ENCODE measurements at regions not wholly inside any gene's neighbourhood (a gene's known extent, or its start where the extent isn't known, plus 50 kb on each side); places are given as distances from the start of the nearest gene placed in this dataset.
A peak's percentile ranks its signal among the peaks of the same experiment; 100 is the strongest.

- Histone ChIP-seq H3K9me2 (no peaks in the 10 kb centered on the region), H3K4me3 (ENCODE audit: low read depth in 2 of 2, low read length in 1 of 2) (no peak overlapping the region), H3K9ac (no peak overlapping the region), H3K27me3 (ENCODE audit: insufficient read depth) (no peaks in the 10 kb centered on the region), H3K79me2 (ENCODE audit: insufficient read depth) (no peaks in the 10 kb centered on the region), H3K27ac (ENCODE audit: low read depth in 2 of 2, low read length in 1 of 2) (peak overlapping the region in 1 of 2 experiments; percentile 60; a peak in 2 of 4 replicates), H3K4me1 (ENCODE audit: control insufficient read depth in 1 of 2, insufficient read depth in 2 of 2, low read depth in 1 of 2, low read length in 1 of 2) (peaks cover 0 to 17% of the 10 kb centered on the region in 2 experiments; a peak in 1 of 4 replicates), H3K36me3 (replicated peaks in 1 of 2; ENCODE audit: control insufficient read depth in 1 of 2, insufficient read depth in 2 of 2, low read length in 1 of 2) (no peaks in the 10 kb centered on the region), H3K4me2 (no peak overlapping the region), H4K20me1 (ENCODE audit: insufficient read depth) (no peaks in the 10 kb centered on the region), H3K9me3 (no peaks in the 10 kb centered on the region), H2AFZ (ENCODE audit: low read depth) (no peak overlapping the region), H3F3A (replicated peaks; ENCODE audit: insufficient read depth) (no peaks in the 10 kb centered on the region)
- TF ChIP-seq RCOR1 (IDR thresholded peaks at IDR 0.05; ENCODE audit: low read length) (no peak), MEF2A (IDR thresholded peaks at IDR 0.05; ENCODE audit: borderline replicate concordance, low read depth) (no peak), TEAD4 (IDR thresholded peaks at IDR 0.05; ENCODE audit: borderline replicate concordance, insufficient read depth) (no peak), CHD2 (IDR thresholded peaks at IDR 0.05; ENCODE audit: low read length, partially characterized antibody) (no peak), MXI1 (IDR thresholded peaks at IDR 0.05; ENCODE audit: low read depth, low read length) (no peak), JUND (IDR thresholded peaks at IDR 0.05) (no peak), FOXM1 (IDR thresholded peaks at IDR 0.05; ENCODE audit: low read depth) (no peak), ZBTB33 (IDR thresholded peaks at IDR 0.05; ENCODE audit: borderline replicate concordance, low read depth) (no peak), TAF1 (IDR thresholded peaks at IDR 0.05; ENCODE audit: borderline replicate concordance, low read depth, low read length) (no peak), YY1 (IDR thresholded peaks at IDR 0.05; ENCODE audit: low read depth) (no peak), POLR2AphosphoS5 (IDR thresholded peaks at IDR 0.05; ENCODE audit: low read depth, low read length) (no peak), RFX5 (IDR thresholded peaks at IDR 0.05; ENCODE audit: low read length) (no peak), CTCF (IDR thresholded peaks at IDR 0.05) (no peak)
- WGBS (ENCODE audit: low lambda C conversion rate), result 38% methylated on average over 6 of the region's 6 CpGs
- ChIA-PET CTCF (interaction anchor here (0.6 to 2.4 kb wide), 19 partner anchors 8 to 866 kb away, joined by 3 to 10 read pairs (median 4); no protein-coding TSS in a partner anchor), POLR2A (interaction anchor here (0.8 kb wide), 1 partner anchor 8 kb away, joined by 4 read pairs; no protein-coding TSS in a partner anchor)
- DNase-seq, result no peak
These were observed 66.5 kb upstream of the IGSF21 start for GRCh38 chr1:18041102-18041501.

- POLR2A ChIA-PET, result interaction anchor here (0.8 kb wide), 1 partner anchor 9 kb away, joined by 4 read pairs; no protein-coding TSS in a partner anchor
- no peaks in the 10 kb centered on the region for H3F3A ChIP-seq (replicated peaks; ENCODE audit: insufficient read depth)
- no peaks in the 10 kb centered on the region for H4K20me1 ChIP-seq (ENCODE audit: insufficient read depth)
- H3K4me3 ChIP-seq (ENCODE audit: low read depth in 2 of 2, low read length in 1 of 2), result no peak overlapping the region
- no peak overlapping the region for H3K9ac ChIP-seq
- CTCF ChIA-PET, result interaction anchor here (0.6 to 2.4 kb wide), 19 partner anchors 8 to 865 kb away, joined by 3 to 10 read pairs (median 4); no protein-coding TSS in a partner anchor
- DNase-seq, result peak; percentile 74
- peak; percentile 35; the same call in 1 of the 2 replicates for TF ChIP-seq RAD21 (IDR thresholded peaks at IDR 0.05; ENCODE audit: low read length)
- TF ChIP-seq RCOR1 (IDR thresholded peaks at IDR 0.05; ENCODE audit: low read length), result peak; percentile 40; the same call in 1 of the 2 replicates
- TF ChIP-seq GATA2 (CRISPR knock-in tag; IDR thresholded peaks at IDR 0.05), result peak; percentile 80
- TF ChIP-seq PBX3 (IDR thresholded peaks at IDR 0.05), result no peak
- no peak for TF ChIP-seq ZBTB33 (IDR thresholded peaks at IDR 0.05; ENCODE audit: borderline replicate concordance, low read depth)
- no peak; a peak in 1 of 4 replicates for TF ChIP-seq EP300 (IDR thresholded peaks at IDR 0.05; ENCODE audit: borderline replicate concordance in 1 of 2, low read depth in 1 of 2, low read length in 1 of 2)
- TF ChIP-seq GABPA (IDR thresholded peaks at IDR 0.05; ENCODE audit: low read depth), result no peak
- peak; percentile 20; the same call in 1 of the 2 replicates for TF ChIP-seq SMC3 (IDR thresholded peaks at IDR 0.05; ENCODE audit: low read depth, low read length)
- H3K9me3 ChIP-seq, result no peaks in the 10 kb centered on the region
- 11% methylated on average over 11 of the region's 11 CpGs for WGBS (ENCODE audit: low lambda C conversion rate)
- H3K27me3 ChIP-seq (ENCODE audit: insufficient read depth), result no peaks in the 10 kb centered on the region
- H3K9me2 ChIP-seq, result no peaks in the 10 kb centered on the region
- no peak overlapping the region for H2AFZ ChIP-seq (ENCODE audit: low read depth)
- H3K4me1 ChIP-seq (ENCODE audit: control insufficient read depth in 1 of 2, insufficient read depth in 2 of 2, low read depth in 1 of 2, low read length in 1 of 2), result peaks cover 0 to 17% of the 10 kb centered on the region in 2 experiments; a peak in 1 of 4 replicates
- no peak overlapping the region for H3K4me2 ChIP-seq
- H3K36me3 ChIP-seq (replicated peaks in 1 of 2; ENCODE audit: control insufficient read depth in 1 of 2, insufficient read depth in 2 of 2, low read length in 1 of 2), result no peaks in the 10 kb centered on the region
- H3K79me2 ChIP-seq (ENCODE audit: insufficient read depth), result no peaks in the 10 kb centered on the region
- peak overlapping the region in 1 of 2 experiments; percentile 60; a peak in 2 of 4 replicates for H3K27ac ChIP-seq (ENCODE audit: low read depth in 2 of 2, low read length in 1 of 2)
These were observed 65.8 kb upstream of the IGSF21 start for GRCh38 chr1:18041685-18042355.
